Cardiac muscle cell (in vitro differentiated cells and primary cell): ENCODE measurements at regions not wholly inside any gene's neighbourhood (a gene's known extent, or its start where the extent isn't known, plus 50 kb on each side); places are given as distances from the start of the nearest gene placed in this dataset.
A peak's percentile ranks its signal among the peaks of the same experiment; 100 is the strongest.

Source experiments
- DNase-seq, 2 donors: peaks; one replicate each; pipeline versions ENCODE4 v3.0.0 to v3.0.0-alpha.2; 2010 to 2017; ENCODE audit warnings: low read depth in 1 of 2, low spot score in 1 of 2
- H3K27ac ChIP-seq: fragments of 200-600 bp; sonication (generic); 2 replicates; pipeline ENCODE4 v1.5.1; 2016
- H3K27me3 ChIP-seq: fragments of 200-600 bp; sonication (generic); 2 replicates; pipeline ENCODE4 v1.6.0; 2016; ENCODE audit warnings: control low read depth
- H3K36me3 ChIP-seq: fragments of 200-600 bp; sonication (generic); 2 replicates; pipeline ENCODE4 v1.5.1; 2016; ENCODE audit warnings: control low read depth
- H3K4me1 ChIP-seq: fragments of 200-600 bp; sonication (generic); 2 replicates; pipeline ENCODE4 v1.8.1; 2017; ENCODE audit warnings: low read depth, mild to moderate bottlenecking, mixed run types
- H3K4me3 ChIP-seq: fragments of 200-600 bp; sonication (generic); 2 replicates; pipeline ENCODE4 v1.5.1; 2016; ENCODE audit warnings: mild to moderate bottlenecking
- H3K9me3 ChIP-seq: fragments of 200-600 bp; sonication (generic); 2 replicates; pipeline ENCODE4 v1.5.1; 2017; ENCODE audit warnings: low read depth, mild to moderate bottlenecking, control low read depth
- CTCF ChIP-seq: IDR thresholded peaks from 2 replicates; pipeline ENCODE4 v1.5.1; 2012; ENCODE audit warnings: low read depth, mild to moderate bottlenecking, low read length

- no peak for DNase-seq
- no peaks in the 10 kb centered on the region for H3K4me1 ChIP-seq
- H3K9me3 ChIP-seq = no peaks in the 10 kb centered on the region
- H3K27ac ChIP-seq = no peak overlapping the region
- no peak overlapping the region for H3K4me3 ChIP-seq
- no peak for TF ChIP-seq CTCF
- no peaks in the 10 kb centered on the region for H3K36me3 ChIP-seq
- peaks cover 60% of the 10 kb centered on the region for H3K27me3 ChIP-seq
Measured at GRCh38 chr15:61621865-61622264, 392.8 kb upstream of the RORA start.

- Histone ChIP-seq H3K4me1 (no peaks in the 10 kb centered on the region), H3K36me3 (no peaks in the 10 kb centered on the region), H3K27me3 (peaks cover 53% of the 10 kb centered on the region), H3K4me3 (no peak overlapping the region), H3K27ac (no peak overlapping the region), H3K9me3 (no peaks in the 10 kb centered on the region)
- peak; percentile 12 to 80 for DNase-seq
- peak; percentile 32 for TF ChIP-seq CTCF
Measured at GRCh38 chr15:61621146-61621545, 392.0 kb upstream of the RORA start.

DNA sequence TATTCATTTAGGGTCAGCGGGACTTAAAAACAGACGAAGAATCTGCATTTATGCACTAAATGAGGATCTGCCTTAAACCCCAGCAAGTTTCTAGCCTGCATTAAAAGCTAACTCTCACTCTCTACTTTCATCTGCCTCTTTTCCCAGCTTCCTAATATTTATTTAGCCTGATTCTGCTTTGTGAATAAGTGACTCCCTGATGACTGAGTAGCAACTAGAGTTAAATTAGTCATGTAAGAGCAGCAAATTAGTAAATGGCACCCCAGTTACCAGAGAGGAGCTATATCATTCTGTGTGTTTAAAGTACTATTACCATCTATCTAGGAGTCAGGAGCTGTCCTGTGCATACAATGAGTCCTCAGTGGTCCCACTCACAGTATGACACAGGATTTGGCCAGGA, 391.0 kb upstream of the RORA start:
- Histone ChIP-seq H3K27ac (no peak overlapping the region), H3K9me3 (no peaks in the 10 kb centered on the region), H3K4me3 (no peak overlapping the region), H3K36me3 (no peaks in the 10 kb centered on the region), H3K27me3 (peaks cover 48% of the 10 kb centered on the region), H3K4me1 (no peaks in the 10 kb centered on the region)
- no peak for DNase-seq
- TF ChIP-seq CTCF = no peak

DNA sequence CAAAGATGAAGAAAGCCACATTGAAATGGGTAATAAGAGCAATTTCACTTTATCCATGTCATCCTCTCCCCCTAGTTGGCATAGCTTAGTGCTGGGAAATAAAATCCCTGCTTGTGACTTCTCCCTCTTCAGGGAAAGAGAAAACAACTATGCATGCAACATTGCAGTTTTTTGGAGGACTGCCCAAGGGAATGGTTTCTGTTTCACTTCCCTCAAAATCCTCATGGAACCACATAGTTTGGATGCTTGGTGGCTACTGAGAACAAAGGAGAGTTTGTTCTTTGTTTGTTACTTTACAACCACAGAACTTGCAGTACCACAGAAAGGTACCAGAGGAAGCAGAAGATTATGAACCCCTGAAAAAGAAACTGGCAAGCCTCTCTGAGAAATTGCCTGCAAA, 384.6 kb upstream of the RORA start:
- TF ChIP-seq CTCF = no peak
- H3K4me1 ChIP-seq = no peaks in the 10 kb centered on the region
- H3K27ac ChIP-seq = no peak overlapping the region
- no peaks in the 10 kb centered on the region for H3K36me3 ChIP-seq
- no peaks in the 10 kb centered on the region for H3K9me3 ChIP-seq
- H3K27me3 ChIP-seq = peaks cover 32% of the 10 kb centered on the region
- DNase-seq = peak in 1 of 2 donors; percentile 2
- H3K4me3 ChIP-seq = no peak overlapping the region

- no peak overlapping the region for H3K4me3 ChIP-seq
- no peaks in the 10 kb centered on the region for H3K36me3 ChIP-seq
- H3K9me3 ChIP-seq = no peaks in the 10 kb centered on the region
- TF ChIP-seq CTCF = no peak
- H3K27ac ChIP-seq = no peak overlapping the region
- peaks cover 32% of the 10 kb centered on the region for H3K27me3 ChIP-seq
- no peaks in the 10 kb centered on the region for H3K4me1 ChIP-seq
- no peak for DNase-seq
Measured at GRCh38 chr15:61613138-61613537, 384.0 kb upstream of the RORA start.

DNA sequence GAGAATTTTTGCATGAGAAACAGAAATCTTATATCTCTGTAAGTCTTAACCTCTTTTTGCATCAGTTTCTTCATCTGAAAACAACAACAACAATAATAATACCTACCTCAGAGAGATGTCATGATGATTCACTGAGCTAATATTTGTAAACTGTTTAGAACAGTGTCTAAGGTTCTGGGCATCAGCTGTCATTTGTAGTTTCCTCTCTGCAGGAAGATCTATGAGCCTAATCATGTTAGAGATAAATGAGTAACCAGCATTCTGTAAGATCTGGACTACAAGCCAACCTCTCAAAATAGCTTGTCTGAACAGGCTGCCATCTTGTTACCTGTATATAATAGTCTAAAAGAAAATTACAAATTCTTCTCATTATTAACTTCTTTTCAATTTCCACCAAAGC, 383.0 kb upstream of the RORA start:
- Histone ChIP-seq H3K4me3 (no peak overlapping the region), H3K9me3 (no peaks in the 10 kb centered on the region), H3K4me1 (no peaks in the 10 kb centered on the region), H3K27ac (no peak overlapping the region), H3K36me3 (no peaks in the 10 kb centered on the region), H3K27me3 (peaks cover 41% of the 10 kb centered on the region)
- TF ChIP-seq CTCF = no peak
- DNase-seq = no peak
